Fibroblast of skin of abdomen (primary cell): ENCODE measurements at regions not wholly inside any gene's neighbourhood (a gene's known extent, or its start where the extent isn't known, plus 50 kb on each side); places are given as distances from the start of the nearest gene placed in this dataset.
"Not testable (repeated sequence)": the region's sequence is repeated elsewhere in the genome, so short reads cannot be mapped to it uniquely, and the experiment has no call there.

Experiments used
- DNase-seq: peaks from one replicate; pipeline ENCODE4 v3.0.0-alpha.2; 2013

DNA sequence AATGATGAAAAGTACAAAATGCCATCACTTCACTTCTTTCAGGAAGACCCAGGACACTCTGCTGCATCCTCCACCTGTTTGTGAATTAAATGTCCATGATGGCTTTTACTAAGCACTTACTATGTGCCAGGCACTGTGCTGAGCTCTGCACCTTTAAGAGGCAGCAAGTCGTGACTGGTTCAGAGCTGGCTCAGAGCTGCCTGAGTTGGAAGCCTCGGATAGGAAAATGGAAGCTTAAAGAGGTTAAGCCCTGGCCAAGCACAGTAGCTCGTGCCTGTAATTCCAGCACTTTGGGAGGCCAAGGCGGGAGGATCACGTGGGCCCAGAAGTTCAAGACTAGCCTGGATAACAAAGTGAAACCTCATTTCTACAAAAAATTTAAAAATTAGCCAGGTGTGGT lies 95.6 kb downstream of the SNX5 start:
- no peak for DNase-seq

DNA sequence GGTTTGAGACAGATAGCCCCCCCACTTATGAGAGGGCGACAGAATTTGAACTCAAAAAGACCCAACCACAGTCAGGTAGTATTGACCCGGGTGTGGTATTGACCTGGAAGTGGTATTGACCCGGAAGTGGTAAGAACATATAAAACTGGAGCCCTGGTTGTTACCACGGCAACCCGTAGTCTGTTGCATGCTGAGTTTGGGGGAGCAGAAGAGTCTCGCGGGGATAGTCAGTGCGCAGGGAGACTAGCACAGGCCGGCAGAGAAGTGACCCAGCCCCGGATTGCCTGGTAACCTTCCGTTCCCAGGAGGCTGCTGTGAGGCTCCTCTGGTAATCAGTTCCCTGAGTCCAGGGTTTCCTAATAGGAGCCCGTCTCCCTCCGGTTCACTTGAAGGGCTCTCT lies 96.2 kb downstream of the SNX5 start:
- DNase-seq: no peak

DNA sequence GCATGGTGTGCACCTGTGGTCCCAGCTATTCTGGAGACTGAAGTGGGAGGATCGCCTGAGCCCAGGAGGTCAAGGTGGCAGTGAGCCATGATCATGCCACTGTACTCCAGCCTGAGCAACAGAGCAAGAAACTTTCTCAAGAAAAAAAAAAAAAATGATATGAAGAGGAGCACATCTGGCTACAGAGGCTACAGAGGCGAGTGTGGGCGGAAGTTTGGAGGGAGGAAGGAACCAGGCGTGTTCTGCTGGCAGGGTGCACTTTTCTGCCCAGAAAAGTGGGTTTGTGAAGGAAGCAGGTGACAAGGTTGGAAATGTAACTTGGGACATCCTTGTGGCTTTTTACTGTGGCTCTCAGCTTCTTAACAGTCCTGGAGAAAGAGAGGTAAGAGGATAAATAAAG lies 96.7 kb downstream of the SNX5 start:
- no peak for DNase-seq

DNA sequence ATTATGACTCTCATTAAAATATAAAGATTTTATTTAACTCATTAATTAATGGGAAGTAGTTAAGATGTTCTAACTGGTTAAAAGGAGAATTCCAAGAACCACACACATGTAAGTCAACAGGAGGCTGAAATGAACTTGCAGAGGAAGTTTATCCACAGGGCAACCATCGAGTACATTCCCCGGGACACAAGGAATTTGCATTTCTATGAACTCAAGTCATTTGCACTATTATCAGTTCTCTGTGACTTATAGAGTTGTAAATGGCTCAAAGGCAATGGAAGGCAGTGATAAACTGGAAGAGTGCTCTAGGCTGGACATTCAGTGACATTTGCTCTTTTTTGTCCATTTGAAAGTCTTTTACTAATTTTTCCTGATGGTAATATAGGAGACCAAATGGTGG lies 97.4 kb downstream of the SNX5 start:
- DNase-seq: no peak

DNA sequence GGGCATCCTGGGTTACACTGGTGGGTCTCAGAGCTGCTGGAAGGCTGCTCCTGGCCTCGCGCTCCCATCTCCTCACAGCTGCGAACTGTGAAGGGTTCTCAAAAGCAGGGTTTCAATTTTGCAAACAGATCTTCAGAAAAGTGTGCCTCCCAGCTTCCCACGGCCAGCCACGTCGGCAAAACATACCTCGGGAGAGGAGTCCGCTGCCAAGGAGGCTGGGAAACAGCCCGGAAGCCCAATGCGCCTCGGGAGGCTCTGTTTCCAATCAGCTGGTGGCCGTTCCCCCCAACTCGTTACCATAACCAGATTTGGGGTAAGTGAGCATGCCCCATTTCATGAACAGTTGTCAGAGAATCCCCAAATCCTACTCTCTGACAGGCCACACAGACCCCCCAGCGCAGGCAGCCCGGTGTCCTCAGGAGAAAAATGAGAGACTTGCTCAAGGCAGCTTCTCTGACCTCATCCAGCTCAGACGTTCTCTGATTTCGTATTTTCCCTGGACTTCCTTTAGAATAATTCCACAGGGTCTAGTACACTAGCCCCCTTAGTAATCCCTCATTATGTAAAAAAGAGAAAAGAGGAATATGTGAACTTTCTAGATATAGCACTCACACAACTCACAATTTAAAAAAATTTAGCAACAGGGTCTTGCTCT lies 98.4 kb downstream of the SNX5 start:
- peak; percentile 34 for DNase-seq

DNA sequence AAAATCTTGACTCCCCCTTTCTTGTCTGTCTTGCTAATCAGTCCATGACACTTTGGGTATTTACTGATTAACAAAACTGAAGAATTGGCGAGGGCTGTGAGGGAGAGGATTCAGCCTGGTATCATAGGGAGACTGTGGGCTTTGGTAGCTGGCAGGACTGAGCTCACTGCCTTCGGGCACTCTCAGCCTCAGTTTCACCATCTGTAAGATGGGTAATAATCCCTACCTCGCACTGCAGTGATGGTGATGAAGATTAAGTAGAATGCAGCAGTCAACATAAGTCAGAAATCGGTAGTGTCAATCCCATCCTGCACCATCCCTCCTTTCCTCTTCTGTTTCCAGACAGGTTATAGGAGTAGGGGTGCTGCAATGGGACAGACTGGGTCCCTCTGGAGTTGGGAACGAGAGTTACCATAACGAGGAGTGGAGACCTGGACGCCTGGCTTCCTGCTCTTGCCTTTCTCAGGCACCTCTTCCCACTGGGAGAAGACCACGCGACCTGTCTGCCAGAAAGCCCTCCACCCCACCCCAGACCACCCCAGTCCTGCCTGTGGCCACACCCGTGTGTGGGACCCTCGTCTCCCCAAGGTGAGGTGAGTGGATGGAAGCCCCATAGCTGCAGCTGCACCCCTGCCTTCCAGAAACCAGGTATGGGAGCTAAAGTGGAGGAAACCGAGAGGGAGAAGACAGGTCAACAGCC lies 99.1 kb downstream of the SNX5 start:
- DNase-seq: no peak

DNA sequence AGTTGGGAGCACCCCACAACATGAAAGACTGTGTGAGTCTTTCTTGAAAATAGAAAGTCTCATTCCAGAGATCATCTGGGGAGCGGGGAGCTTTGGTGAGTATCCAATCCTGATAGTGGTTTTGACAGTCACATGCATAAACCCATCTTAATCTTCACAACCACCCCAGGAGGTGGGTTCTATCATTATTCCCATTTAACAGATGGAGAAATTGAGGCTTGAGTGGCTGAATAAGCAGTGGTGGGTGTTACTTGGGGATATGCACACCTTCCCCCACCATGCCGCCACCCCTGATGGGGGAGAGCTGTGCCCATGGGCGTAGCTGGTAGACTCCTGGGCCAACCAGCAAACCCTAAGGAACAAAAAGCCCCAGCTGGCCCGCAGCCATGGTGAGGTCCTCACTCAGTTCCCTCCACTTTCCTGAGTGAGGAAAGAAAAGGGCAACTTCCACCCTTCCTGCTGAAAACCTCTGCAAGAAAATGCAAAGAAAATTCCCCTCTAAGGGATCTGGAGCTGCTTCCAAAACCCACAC lies 99.8 kb downstream of the SNX5 start:
- DNase-seq: no peak

DNA sequence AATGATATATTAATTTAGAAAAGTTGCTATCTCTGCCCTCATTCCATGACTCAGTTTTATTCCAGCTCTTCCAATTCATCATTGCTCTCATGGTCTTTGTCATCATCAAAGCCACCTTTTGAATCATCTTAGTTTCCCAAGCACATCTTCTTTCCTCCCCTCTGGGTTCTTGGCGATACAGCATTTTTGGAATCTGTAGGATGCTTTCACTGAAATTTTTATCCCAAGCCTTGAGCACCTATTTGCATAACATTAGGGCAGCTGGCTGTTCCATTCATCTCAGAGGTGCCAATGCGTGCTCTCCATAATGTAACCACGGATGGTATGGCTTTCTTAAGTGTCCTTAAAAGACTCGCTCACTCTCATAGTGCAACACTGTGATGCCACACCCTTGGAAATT lies 100.4 kb downstream of the SNX5 start:
- no peak for DNase-seq

DNA sequence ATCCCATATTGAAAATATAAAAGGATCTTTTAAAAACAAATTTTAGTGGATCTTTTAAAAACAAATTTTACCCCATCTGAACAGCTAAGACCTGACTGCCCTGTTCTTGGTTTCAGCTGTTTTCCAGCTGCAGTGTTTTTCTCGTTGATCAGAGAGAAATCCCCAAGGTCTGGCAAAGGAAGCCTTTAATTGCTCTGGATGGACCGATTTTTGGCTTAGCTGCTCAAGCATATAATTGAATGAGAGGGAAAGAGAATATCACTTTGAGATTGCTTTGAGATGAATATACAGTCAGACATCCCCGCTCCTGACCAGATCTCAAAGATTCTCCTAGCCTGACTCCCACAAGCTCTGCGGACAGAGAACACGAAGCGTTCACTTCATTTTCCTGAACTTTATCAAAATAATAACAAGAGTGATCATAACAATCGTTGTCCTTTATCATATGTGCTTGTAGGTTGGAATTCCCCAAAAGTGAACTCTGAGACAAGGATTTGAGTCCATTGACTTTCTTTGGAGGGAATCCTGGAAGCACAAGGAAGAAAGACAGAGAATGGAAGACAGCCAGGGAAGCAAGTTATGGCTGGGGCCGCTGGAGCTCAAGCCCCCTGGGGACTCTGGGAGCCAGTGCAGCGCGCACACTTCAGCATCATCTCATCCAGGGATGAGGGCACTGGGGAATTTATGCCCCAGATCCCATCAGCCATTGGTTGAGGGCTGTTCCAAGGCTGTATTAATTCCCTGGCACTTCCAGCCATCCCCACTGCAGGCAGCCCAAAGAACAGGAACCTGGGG lies 101.3 kb downstream of the SNX5 start:
- DNase-seq: no peak

DNA sequence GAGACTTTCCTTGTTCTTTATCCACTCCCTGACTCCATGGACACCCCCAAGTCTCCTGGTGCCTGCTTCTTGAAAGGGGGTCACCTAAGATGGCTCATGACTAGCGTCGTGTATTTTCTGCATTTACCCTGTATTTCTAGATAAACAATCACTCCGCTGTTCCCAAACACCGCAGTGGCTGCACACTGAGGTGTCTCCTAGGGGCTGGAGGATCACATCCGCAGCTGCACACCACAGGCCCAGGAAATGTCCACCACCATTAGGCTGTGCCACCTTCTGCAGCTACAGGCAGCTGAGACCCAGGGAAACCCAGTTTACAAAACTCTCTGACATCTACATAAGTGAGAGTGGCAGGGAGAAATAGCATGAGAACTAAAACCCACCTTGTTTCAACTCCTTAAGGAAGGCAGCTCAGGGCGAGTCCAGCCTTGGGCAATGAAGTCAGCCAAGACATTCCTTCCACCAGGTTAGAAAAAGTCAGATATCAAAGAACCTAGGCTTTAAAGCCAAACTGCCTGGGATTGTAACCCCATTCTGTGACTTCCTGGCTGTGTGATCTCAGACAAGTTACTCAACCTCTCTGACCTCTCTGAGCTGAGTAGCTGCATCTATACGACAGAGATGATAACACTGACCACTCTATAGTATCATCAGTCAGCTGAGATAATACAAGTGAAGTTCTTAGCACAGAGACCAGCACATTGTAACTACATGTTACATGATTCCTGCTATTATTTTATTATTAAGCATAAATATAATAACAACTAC lies 102.2 kb downstream of the SNX5 start:
- no peak for DNase-seq

DNA sequence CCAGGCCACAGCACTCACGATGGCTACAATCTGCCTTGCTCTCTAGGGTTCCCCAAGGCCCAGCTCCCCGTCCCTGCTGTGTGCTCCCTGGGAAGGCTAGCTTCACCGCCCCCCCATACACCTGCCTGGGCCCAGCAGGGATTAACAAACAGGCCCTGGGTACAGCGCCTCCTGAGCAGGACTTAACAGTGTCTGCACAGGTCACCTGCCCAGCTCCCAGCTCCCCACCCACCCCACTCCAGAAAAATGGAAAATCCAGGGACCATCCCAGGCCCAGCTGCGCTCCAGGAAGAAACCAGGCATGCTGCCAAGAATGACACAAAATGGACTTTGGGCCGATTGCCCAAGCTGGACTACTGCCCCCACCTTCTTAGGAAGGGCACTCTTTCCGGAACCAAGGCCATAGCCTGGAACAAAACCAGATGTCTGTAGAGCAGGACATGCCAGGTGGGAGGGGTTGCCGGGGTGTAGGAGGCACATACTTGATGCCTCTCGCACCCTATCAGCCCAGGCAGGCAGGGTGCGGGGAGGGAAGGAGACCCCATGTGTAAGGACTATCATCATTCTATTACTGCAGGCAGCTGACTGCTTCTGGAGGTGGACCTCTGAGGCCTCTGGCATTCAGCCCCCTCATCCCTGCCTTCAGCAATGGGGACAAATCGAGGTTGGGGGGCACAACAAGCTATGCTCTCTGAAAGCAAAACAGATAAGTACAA lies 104.9 kb downstream of the SNX5 start:
- DNase-seq: no peak

DNA sequence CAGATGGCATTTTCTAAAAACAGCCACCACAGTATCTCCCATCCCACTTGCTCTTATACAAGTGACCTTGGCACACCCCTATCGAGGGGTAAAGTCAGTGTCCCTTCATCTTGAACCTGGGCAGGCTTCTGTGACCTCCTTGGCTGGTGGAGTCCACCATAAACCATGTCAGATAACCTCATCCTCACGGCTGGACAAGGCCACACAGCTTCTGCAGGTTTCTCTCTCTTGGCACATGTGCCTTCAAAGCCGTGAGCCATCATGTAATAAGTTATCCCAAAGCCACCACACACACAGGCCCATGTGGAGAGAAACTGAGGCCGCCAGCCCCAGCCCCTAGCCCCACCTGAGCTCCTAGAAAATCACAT lies 105.4 kb downstream of the SNX5 start:
- DNase-seq: no peak

DNA sequence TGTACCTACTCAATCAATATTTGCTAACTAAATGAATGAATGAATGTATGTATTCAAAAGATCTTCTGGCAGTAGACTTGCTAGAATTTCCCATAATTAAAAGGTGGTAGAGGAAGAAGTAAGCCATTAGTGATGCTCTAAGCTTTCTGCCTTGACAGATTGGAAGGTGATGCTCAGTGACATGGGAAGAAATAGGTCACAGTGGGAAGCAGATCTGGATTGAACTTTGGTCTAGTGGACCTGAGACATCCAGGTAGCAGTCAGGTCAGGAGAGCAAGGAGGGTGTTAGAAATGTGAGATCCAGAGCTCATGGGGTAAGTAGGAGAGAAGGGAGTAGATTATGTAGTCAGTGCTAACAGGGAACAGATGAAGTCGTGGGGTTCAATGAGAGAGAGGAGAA lies 106.4 kb downstream of the SNX5 start:
- no peak for DNase-seq

DNA sequence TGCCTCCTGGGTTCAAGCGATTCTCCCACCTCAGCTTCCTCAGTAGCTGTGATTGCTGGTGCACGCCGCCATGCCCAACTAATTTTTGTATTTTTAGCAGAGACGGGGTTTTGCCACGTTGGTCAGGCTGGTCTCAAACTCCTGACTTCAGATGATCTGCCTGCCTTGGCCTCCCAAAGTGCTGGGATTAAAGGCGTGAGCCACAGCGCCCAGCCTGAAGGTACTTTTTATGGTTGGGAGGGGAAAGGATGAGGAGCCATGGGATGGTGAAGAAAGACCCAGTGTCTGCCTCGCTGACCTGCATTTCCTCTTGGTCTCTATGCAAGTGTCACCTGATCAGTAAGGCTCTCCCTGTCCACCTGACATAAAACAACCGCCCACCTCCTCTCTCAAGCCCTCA lies 107.0 kb downstream of the SNX5 start:
- DNase-seq: not testable (repeated sequence)

DNA sequence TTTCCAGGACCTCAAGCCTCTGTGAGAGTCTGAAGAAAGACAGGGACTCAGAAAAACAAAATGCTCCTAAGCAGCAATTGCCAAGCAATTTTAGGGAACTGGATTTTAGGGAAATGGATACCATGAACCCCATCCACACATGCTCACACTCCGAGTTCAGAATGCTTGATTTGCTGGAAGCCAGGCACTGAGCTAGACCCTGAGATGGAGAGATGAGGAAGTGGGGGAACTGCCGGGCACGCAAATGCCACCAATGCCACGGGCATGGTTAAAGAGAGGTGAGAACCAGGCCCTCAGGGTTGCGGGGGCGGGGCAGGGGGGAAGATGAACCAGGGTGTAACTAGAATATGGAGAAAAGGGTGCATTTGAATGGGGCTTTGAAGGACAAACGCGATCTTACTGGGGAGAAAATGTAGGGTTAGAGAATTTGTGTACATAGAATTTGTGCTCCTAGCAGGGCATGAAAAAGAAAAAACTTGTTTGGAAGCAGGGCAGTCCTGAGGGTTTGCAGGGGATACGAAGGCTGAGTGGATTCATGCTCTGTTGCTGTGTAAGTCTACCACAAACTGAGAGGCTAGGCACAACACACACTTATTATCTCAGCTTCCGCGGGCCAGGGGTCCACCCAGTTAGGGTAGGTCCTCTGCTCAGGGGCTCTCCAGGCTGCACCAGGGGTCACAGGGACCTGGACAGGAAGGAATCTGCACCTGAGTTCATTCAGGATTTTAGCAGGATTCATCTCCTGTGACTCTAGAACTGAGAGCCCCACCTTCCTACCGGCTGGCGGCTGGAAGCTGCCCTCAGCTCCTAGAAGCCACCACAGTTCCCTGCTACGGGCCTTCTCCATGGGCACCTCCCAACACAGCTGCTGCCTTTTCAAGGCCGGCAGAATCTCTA lies 108.0 kb downstream of the SNX5 start:
- DNase-seq: no peak

DNA sequence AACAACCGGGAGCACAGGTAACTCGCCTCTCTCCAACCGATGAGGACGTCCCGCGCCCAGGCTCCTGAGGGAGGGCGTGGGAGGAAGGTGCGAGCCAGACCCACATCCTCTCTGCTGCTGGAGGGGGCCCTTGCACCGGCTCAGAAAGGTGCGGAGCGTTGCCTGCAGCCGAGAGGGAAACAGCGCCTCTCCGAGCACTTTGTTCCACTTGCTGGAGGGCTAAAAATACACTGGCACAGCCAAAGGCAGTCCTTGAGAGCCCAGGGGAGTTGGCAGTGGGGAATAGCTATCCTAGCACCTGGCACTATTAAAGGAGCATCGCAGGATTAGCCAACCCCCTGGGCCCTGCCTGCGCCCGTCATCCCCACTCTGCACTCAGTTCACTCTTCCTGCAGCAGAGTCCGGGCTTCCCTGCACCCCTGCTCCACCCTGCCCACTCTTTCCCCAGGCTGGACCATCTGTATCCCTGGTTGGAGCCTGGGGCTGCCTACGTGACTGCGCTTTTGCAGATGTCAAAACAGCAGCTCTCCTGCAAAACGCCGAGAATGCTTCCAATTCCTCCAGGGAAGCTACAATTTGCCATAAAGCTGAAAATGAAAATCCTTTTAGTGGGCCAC lies 108.9 kb downstream of the SNX5 start:
- no peak for DNase-seq

DNA sequence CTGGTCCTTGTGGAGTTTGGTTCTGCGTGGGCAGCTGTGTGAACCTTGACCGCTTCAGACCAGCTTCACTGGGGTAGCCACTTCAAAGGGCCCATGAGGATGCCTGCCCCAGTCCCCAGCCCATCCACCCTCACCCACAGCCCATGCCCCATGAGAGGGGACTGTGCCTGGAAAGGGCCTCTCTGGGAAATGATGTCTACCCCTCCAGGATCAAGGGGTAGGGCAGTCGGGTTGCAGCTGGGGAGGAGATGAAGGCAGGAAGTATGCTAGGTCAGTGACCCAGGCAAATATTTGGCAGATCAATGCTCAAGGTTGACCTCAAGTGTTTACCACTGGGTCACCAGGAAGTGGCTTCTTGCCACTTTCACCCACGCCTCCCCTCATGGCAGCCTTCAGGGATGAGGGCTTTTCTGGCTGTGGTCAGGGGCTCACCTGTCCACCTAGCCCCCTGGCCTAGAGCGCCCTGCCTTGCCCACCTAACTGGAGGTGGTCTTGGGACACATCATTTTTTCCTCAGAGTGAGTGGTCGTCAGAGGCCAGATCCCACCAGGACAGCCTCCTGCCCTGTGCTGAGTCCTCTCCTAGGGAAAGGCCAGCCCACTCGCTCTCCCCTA lies 109.5 kb downstream of the SNX5 start:
- no peak for DNase-seq

DNA sequence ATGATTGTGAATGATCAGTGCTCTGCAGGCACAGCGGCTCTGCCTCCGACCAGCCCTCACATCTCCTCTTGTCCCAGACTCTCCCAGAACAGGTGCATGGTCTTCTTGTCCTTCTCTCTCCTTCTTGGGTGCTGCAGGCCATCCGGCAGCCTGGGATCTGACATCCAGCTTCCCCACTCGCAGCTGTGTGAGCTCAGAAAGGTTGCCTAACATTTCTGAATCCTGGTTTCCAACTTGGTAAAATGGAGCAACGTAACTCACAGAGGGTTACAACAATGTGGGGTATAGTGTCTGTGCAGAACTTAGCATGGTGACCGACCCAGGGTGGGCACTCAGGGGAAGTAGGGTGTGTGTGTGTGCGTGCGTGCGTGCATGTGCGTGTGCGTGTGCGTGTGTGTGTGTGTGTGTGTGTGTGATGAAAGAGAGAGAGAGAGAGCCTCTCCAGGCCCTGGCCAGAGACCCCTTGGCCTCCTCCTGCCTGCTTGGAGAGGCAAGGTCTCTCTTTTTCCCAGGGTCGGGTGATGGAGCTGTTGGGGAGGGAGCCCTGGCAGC lies 110.1 kb downstream of the SNX5 start:
- no peak for DNase-seq

DNA sequence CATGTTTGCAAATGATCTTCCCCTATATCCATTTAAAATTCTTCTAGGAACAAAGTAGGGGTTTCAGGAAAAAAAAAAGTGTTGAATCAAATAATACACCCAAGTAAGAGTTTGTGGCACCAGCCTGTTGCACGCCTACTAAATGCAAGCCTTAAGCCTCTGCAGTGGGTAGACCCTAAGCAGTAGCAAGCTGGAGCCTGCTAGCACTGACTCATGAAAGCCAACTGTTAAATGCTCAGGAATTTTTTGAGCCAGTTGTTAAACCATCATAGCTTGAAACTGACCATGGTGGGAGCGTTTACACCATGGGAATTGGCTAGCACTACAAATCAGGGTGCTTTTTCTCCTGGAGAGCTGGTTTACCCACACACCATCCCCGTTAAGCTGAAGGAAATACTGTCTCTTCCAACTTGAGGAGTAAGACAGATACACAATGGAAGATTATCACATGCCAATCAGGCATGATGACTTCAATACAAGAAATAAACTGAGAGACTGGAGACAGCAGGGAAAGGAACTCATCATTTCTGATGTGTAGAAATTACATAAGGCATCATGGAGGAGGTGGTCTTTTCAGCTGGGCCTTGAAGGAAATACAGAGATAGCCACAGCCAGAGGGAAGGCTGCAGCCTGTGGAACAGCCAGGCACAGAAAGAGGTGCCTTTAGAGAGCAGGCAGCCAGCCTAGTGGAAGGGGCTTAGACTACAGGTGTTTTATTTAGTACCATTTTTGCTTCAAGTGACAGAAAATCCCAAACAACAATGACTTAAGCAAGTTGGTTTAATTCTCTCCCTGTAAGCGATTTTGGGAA lies 110.8 kb downstream of the SNX5 start:
- no peak for DNase-seq
